ENCODE measurements at regions not wholly inside any gene's neighbourhood (a gene's known extent, or its start where the extent isn't known, plus 50 kb on each side); places are given as distances from the start of the nearest gene placed in this dataset.

DNA sequence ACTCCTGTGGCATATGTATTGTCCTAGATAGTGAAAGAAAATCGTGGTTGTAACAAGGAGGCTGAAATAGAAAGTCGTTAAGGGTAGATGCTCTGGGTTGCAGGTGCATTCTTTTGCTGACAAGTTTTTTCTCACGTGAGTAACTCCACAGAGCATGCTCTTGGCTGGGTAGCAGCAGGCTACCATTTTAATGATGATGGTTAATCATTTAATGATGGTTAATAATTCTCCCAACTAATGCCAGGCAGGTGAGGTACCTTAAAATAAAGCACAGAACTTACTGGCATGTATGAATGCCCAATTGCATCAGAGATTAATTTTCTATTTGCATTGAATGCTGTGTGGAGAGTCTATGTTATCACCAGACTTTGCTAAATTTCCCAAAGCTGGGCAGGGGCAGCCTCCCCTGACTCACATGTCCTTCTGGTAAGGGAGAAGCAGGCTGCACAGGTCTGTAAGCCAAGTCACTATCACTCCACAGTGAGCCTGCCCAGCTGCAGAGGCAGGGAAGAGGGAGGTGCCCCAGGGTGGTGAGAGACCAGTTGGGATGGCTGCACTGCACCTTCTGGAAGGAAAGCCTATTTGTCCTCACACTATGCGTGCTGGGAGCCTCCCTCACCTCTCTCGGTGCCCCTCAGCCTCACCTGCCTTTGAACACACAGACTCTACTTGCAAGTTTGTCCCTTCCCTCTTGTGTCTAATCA lies 287.0 kb upstream of the IGFBP3 start:
- no peak for DNase-seq (ENCODE audit: extremely low read depth, low read depth)

- no peak for DNase-seq (ENCODE audit: extremely low read depth, low read depth)
These were observed 285.5 kb upstream of the IGFBP3 start for GRCh38 chr7:46206476-46207060.

GRCh38 chr7:46205478-46205877 lies 284.4 kb upstream of the IGFBP3 start:
- DNase-seq (ENCODE audit: extremely low read depth, low read depth): no peak

DNA sequence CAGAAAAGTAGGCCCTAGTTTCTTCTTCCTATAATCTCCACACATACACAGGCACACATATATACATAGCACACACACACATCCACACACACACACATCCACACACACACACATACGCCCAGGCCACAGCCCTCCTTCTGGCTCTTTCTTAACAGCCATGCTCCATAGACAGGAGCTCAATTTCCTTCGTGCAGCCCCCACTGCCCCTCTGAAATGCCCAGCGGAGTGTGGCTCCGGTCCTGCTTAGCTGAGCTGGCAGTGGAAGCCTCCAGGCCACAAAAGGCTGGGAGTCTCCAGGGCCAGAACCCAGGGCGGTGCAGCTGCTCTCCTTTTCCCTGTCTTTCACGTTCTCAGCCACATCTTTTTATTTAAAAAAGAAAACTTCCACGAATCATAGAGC lies 282.9 kb upstream of the IGFBP3 start:
- DNase-seq (ENCODE audit: extremely low read depth, low read depth): no peak

DNA sequence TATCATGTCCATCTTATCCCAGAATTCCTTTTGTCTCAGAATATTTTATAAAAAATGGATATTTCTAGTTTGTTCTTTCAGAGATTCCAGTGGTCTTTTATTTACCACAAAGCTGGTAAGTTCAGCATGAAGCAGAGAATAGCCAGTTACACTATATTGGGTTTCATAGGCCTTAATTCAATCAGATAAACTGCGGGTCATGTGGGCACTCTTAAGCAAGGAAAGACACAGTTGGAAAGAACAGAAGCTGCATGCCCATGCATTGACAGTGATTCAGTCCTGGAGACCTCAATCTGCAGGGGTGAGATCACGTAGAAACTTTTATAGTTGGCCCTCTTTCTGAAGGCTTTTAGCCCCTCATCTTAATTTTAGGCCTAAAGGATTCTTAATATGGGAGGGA lies 281.3 kb upstream of the IGFBP3 start:
- no peak for DNase-seq (ENCODE audit: extremely low read depth, low read depth)

DNA sequence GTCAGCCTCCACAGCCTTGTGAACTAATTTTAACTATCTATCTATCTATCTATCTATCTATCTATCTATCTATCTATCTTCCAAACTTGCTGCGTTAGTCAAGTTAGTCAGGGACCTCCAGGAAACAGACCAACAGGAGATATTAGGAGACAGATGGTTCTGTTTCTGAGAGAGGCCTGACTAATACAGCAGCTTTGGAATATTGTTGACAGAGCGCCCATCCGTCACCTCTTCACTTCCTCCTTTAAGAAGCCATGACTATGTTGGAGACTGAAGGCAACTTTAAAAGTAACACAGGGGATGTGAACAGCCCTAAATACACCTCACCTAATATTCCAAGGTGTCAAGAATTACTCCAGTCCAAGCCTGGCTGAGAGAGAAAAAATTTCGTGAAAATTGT lies 280.9 kb upstream of the IGFBP3 start:
- no peak for DNase-seq (ENCODE audit: extremely low read depth, low read depth)

DNA sequence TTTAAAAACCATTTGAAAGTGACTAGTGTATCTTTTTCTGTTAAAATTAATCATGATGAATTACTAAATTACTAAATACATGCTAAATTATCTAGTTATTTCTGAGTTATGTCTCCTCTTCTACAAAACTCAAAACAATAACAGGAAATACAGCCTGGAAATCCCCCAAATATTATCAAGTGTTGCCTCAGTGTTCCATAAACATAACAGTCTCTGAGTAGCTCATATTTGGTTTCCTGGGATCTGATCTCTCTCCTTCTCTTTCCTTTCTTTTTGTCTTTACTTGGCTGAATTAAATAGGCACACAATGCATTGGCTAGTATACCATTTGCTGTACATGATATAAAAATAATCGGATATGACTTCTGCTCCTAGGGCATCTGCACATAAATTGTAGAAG lies 277.6 kb upstream of the IGFBP3 start:
- no peak for DNase-seq (ENCODE audit: extremely low read depth, low read depth)

- no peak for DNase-seq (ENCODE audit: extremely low read depth, low read depth)
These were observed 276.9 kb upstream of the IGFBP3 start for GRCh38 chr7:46197785-46198540.

- DNase-seq (ENCODE audit: extremely low read depth, low read depth): no peak
These were observed 274.9 kb upstream of the IGFBP3 start for GRCh38 chr7:46195934-46196333.

- DNase-seq (ENCODE audit: extremely low read depth, low read depth): no peak
These were observed 271.2 kb upstream of the IGFBP3 start for GRCh38 chr7:46192271-46192670.

GRCh38 chr7:46191776-46192175 lies 270.7 kb upstream of the IGFBP3 start:
- no peak for DNase-seq (ENCODE audit: extremely low read depth, low read depth)

DNA sequence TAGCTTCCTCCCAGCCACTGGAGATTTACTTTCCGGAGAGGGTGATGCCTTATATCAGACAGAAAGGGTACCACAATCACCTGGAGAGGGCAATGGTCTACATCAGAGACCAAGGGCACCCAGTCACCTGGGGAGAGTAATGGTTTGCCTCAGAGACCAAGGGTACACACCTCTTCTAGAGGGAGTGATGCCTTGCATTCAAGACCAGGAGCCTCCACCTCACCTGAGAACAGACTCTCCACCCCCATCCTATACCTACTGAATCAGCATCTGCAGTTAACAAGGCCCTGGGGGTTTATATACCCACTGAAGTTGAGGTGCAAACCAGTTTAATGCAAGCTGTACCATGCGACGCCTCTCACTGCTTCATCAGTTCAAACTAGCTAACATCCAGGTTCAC lies 270.2 kb upstream of the IGFBP3 start:
- DNase-seq (ENCODE audit: extremely low read depth, low read depth): no peak

DNA sequence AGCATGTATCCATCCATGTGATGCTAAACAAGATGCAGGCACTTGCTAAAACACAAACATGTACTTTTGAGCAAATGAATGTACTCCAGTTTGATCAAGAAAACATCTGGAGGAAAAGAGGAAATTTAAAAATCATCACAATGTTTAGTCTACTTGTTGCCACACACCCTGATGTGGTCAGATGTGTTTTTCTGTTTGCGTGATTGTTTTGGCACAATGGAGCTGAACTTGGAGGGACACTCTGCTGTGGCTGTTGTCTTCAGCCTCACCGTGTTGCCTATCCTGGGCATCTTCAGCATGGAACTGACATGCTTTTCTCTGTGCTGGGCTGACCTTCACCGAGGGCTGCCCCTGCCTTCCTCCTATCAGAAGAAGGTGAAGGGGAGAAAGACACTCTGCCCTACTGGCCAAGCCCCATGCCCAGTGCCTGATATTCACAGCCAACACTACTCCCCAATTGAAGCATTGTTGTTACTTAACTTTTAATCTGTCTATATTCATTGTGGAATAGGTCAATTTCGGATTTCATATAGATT lies 268.3 kb upstream of the IGFBP3 start:
- DNase-seq (ENCODE audit: extremely low read depth, low read depth): no peak

GRCh38 chr7:46186131-46186530 lies 265.1 kb upstream of the IGFBP3 start:
- DNase-seq (ENCODE audit: extremely low read depth, low read depth): no peak

GRCh38 chr7:46179061-46179610 lies 258.1 kb upstream of the IGFBP3 start:
- no peak for DNase-seq (ENCODE audit: extremely low read depth, low read depth)

GRCh38 chr7:46178661-46179060 lies 257.6 kb upstream of the IGFBP3 start:
- DNase-seq (ENCODE audit: extremely low read depth, low read depth): no peak

- DNase-seq (ENCODE audit: extremely low read depth, low read depth): no peak
These were observed 256.7 kb upstream of the IGFBP3 start for GRCh38 chr7:46177821-46178220.

DNA sequence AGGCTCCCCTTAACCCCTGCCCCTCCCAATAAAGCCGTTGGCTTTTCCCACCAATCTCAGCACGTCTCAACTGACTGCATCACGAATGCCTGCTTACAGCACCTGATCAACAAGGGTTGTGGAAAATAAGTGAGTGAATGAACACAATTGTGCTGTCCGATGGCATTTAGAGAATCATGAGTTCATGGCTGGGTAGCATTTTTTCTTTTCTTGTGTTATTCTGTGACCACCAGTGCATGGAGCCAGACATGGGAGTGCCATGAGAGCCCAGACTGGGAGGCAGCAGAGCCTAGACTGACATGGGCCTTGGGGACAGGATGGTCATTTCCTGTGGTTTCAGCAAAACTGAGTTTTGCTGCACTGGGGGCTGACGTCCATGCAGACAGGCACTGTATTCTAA lies 254.1 kb upstream of the IGFBP3 start:
- DNase-seq (ENCODE audit: extremely low read depth, low read depth): no peak

DNA sequence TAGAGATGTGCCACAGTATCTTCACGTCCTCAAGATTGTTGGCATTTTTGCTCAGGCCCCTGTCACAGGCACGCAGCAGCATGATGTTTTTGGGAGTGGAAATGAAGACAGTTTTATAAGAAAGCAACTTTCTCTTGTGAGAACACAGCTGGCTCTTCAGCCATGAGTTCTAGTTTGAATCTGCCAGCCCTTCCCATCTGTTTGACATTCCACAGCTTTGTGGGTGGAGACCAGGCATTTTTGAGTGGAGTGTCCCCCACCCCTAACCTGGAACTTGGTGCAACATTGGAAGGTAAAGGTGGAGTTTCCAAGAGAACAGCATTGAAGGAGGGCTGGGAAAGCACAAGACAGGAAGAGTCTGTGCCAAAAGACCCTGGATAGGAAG lies 253.1 kb upstream of the IGFBP3 start:
- DNase-seq (ENCODE audit: extremely low read depth, low read depth): no peak

- no peak for DNase-seq (ENCODE audit: extremely low read depth, low read depth)
These were observed 252.6 kb upstream of the IGFBP3 start for GRCh38 chr7:46173476-46174195.

DNA sequence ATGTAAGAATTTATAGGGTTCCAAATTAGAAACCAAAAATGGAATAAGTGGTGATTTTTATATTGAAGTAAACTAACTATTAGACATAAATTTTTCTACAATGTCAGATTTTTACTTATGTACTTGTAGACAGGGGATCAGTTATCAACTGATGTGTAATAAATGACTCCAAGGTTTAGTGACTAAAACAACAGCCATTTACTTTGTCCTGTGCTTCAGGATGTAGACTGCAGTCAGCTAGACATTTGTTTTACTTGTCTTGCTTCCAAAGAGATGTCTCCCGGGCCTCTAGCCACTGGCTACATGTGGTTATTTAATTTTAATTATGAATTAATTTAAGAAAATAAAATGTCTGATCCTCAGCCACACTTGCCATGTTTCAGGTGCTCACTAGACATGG lies 249.7 kb upstream of the IGFBP3 start:
- DNase-seq (ENCODE audit: extremely low read depth, low read depth): no peak

Data from NCI-H460 (cell line).